ENCODE measurements at regions not wholly inside any gene's neighbourhood (a gene's known extent, or its start where the extent isn't known, plus 50 kb on each side); places are given as distances from the start of the nearest gene placed in this dataset.
"Not testable (repeated sequence)": the region's sequence is repeated elsewhere in the genome, so short reads cannot be mapped to it uniquely, and the experiment has no call there.

- no peak for DNase-seq
Measured at GRCh38 chr10:130689743-130690626, 553.8 kb downstream of the GLRX3 start.

- no peak for DNase-seq
Measured at GRCh38 chr10:130691776-130692175, 555.6 kb downstream of the GLRX3 start.

DNA sequence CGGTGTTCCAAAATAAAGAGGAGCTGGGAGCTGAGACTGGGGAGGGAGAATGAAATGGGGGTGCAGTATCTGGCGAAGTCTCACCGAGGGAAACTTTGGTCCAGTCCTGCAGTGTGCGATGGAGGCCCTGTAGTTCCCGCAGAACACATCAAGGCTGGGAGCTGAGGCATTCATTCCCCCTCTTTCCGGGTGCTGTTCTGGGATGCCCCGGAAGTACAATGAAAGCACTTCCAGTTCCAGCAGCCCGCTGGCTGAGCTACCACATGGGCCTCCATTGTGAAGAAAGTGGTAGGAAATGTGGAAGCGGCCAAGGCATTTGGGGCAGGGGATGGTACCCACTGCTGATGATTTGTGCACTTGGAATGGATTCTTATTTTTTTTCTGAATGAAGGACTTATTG, 560.7 kb downstream of the GLRX3 start:
- no peak for DNase-seq

- DNase-seq: no peak
Measured at GRCh38 chr10:130707389-130707979, 571.3 kb downstream of the GLRX3 start.

DNA sequence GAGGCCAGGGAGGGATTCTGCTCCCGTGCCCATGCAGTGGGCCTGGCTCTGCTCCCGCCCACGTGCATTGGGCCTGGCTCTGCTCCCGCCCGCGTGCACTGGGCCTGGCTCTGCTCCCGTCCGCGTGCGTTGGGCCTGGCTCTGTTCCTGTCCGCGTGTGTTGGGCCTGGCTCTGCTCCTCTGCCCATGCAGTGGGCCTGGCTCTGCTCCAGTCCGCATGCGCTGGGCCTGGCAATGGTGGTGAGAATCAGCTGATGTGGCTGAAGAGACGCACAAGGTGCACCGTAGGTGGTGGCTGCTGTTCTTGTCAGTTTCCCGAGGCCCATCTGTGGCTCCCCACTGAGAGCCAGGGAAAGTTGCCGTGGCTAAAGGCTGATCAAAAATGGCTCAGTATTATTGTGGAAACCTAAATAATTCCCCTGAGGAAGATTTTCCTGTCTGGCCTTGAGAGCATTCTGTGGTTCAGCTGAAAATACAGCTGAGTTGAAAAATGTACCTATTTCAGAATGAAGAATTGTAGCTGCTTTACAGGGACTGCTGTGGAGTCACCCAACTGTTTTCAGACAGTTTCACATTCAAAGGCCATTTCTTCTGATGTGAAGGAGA, 572.4 kb downstream of the GLRX3 start:
- DNase-seq: no peak

GRCh38 chr10:130709415-130709814, 573.2 kb downstream of the GLRX3 start:
- DNase-seq: no peak

DNA sequence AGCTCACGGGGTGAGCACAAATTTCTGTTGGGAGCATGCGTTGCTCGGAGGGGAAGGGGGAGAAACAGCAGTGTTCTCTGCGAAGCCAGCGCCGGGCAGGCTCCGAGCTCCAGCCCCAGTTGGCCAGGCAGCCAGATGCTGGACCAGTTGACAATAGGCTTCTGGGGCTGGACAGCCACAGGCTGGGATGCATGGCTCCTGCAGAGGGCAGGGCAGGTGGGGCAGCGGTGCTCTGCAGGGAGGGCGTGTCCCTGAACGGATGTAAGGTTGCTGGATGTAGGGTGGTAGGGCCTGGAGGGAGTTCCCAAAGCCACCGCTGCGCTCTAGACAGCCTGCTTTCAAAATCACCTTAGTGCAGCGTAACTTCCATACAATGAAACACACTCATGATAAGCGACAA, 574.9 kb downstream of the GLRX3 start:
- no peak for DNase-seq

- DNase-seq: no peak
Measured at GRCh38 chr10:130713135-130713534, 576.9 kb downstream of the GLRX3 start.

GRCh38 chr10:130713731-130714130, 577.5 kb downstream of the GLRX3 start:
- DNase-seq: no peak

- no peak for DNase-seq
Measured at GRCh38 chr10:130714742-130715467, 578.7 kb downstream of the GLRX3 start.

DNA sequence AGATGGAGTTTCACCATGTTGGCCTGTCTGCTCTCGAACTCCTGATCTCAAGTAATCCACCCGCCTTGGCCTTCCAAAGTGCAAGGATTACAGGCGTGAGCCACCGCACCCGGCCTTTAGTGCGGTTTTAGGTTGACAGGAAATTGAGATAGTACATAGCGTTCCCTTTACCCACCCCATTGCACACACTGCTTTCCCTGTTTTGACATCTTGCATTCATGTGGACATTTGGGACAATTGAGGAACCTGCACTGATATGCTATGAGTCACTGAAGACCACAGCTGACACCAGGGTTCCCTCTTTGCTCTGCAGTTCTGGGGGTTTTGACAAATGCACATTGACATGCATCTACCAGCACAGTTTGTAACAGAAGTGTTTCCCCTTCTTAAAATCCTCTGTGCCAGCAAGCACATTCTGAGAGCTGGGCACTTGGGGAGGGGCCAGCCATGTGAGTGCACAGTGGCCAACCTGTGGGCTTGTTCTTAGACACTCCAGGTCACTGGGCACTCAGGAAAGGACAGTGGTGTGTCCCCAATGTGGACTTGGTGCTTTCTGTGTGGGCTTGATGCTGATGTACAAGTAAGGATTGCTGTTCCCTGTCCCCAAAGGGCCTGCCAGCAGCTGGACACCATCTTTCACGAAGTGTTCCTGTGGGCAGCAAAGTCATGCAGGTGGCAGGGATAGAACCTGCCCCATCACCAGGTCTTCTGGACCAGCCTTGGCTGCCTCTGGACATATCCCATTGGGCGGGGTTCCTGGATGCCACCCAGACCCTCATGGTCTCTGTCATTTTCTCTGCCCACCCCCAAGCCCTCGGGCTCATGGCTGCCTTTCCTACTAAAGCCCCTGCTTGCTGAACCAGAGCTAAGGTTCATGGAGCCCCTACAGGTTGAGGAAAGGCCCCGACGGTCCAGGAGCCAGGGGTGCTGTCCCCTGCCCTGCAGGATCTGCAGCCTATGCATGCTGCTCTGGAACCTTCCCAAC, 579.8 kb downstream of the GLRX3 start:
- no peak for DNase-seq

DNA sequence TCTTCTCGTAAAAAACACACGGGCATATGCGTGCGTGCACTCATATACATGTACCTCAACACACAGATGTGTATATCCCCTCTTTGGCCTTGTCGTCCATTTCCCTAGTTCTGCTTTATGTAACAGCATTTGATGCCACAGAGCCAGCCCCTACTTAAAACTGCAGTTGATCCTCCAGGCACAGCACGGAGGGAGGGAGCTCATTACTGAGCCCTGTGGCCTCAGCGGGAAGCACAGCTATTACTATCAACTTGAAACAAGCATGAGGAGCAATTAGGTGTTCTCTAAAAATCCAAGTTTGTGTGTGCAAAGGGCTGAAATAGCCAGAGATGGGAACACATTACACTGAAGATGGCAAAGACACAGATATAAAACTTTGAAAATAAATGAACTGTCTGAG, 580.9 kb downstream of the GLRX3 start:
- DNase-seq: no peak

DNA sequence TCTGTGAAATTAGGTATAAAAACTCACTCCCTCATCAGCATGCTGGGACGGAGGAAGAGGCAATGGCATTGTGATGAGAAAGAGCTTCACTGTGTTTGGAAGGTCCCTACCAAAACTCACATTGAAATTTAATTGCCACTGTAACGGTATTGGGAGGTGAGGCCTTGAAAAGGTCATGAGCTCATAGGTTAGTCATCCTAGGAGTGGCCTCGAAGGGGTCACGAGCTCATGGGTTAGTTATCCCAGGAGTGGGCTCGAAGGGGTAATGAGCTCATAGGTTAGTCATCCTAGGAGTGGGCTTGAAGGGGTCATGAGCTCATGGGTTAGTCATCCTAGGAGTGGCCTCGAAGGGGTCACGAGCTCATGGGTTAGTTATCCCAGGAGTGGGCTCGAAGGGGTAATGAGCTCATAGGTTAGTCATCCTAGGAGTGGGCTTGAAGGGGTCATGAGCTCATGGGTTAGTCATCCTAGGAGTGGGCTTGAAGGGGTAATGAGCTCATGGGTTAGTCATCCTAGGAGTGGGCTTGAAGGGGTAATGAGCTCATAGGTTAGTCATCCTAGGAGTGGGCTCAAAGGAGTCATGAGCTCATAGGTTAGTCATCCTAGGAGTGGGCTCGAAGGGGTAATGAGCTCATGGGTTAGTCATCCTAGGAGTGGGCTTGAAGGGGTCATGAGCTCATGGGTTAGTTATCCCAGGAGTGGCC, 582.7 kb downstream of the GLRX3 start:
- DNase-seq: not testable (repeated sequence)

DNA sequence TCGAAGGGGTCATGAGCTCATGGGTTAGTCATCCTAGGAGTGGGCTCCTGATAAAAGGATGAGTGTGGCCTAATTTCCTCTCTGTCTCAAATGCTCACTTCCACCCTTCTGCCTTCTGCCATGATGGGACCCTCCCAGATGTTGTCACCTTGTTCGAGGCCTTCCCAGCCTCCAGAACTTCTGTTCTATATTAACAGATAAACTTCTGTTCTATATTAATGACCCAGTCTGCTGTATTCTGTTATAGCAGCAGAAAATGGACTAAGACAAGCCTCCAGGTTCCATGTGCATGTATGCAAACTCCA, 583.2 kb downstream of the GLRX3 start:
- DNase-seq: no peak

DNA sequence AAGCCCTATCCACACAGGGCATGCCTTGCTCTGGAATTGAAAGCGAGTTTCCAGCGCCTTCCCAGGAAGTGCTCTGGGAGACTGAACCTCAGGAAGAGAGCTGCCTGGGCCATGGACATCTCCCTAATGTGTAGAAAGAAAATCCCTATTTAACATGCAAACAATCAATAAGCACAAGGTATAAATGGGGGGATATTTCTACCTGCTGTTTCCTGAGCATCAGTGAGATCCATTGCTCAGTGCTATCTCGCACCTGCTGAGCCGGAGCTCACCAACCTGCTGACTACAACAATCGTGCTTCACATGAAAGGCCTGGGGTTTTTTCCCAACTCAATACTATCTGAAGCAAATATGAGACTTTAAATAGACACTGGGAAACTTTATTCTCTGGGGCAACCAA, 584.0 kb downstream of the GLRX3 start:
- no peak for DNase-seq

GRCh38 chr10:130721971-130722370, 585.8 kb downstream of the GLRX3 start:
- no peak for DNase-seq

GRCh38 chr10:130723704-130724103, 587.5 kb downstream of the GLRX3 start:
- no peak for DNase-seq

- DNase-seq: no peak
Measured at GRCh38 chr10:130725474-130725970, 586.0 kb downstream of the TCERG1L start.

- DNase-seq: no peak
Measured at GRCh38 chr10:130726996-130727725, 584.4 kb downstream of the TCERG1L start.

- DNase-seq: no peak
Measured at GRCh38 chr10:130727766-130728490, 583.6 kb downstream of the TCERG1L start.
